HFFc6 (cell line): ENCODE measurements at regions not wholly inside any gene's neighbourhood (a gene's known extent, or its start where the extent isn't known, plus 50 kb on each side); places are given as distances from the start of the nearest gene placed in this dataset.

Experiments
- DNase-seq: peaks from one replicate; pipeline ENCODE4 v3.0.0-alpha.2; 2018
- H3K27ac Mint-ChIP-seq: 2 replicates; pipeline ENCODE4 v1.8.0; 2020; ENCODE audit warnings: mild to moderate bottlenecking, mixed read lengths
- H3K27me3 Mint-ChIP-seq: 2 replicates; pipeline ENCODE4 v1.8.0; 2021; ENCODE audit warnings: mild to moderate bottlenecking, moderate library complexity, mixed read lengths; ENCODE audit not compliant: insufficient read depth
- H3K36me3 Mint-ChIP-seq: 2 replicates; pipeline ENCODE4 v1.8.0; 2021; ENCODE audit warnings: low read depth, mixed read lengths
- H3K4me1 Mint-ChIP-seq: 2 replicates; pipeline ENCODE4 v1.8.0; 2020; ENCODE audit warnings: low read depth, mixed read lengths
- H3K4me3 Mint-ChIP-seq: 2 replicates; pipeline ENCODE4 v1.8.0; 2020; ENCODE audit warnings: mild to moderate bottlenecking, moderate library complexity, mixed read lengths
- H3K9me3 Mint-ChIP-seq: 2 replicates; pipeline ENCODE4 v1.8.0; 2020; ENCODE audit warnings: mild to moderate bottlenecking, mixed read lengths
- CTCF ChIP-seq: fragments of 200-600 bp; sonication (generic); IDR thresholded peaks from 2 replicates; pipeline ENCODE4 v1.5.0; 2021; ENCODE audit warnings: antibody characterized with exemption, mild to moderate bottlenecking

DNA sequence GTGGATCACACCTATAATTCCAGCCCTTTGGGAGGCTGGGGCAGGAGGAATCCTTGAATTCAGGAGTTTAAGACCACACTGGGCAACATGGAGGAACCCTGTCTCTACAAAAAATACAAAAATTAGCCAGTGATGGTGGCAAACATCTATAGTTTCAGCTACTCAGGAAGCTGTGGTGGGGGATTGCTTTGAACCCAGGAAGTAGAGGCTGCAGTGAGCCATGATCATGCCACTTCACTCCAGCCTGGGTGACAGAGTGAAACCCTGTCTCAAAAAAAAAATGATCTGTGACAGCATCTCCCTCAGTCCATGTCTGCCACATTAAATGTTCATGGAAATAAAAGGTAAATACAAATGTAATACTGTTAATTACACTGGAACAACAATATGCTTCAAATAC, 121.4 kb upstream of the COL5A2 start:
- Mint-ChIP-seq H3K36me3 (no peaks in the 10 kb centered on the region; the same call in 1 of the 2 replicates), H3K4me3 (no peak overlapping the region), H3K9me3 (no peaks in the 10 kb centered on the region), H3K27me3 (no peaks in the 10 kb centered on the region), H3K27ac (no peak overlapping the region), H3K4me1 (peaks cover 57% of the 10 kb centered on the region)
- no peak for DNase-seq
- TF ChIP-seq CTCF: no peak

DNA sequence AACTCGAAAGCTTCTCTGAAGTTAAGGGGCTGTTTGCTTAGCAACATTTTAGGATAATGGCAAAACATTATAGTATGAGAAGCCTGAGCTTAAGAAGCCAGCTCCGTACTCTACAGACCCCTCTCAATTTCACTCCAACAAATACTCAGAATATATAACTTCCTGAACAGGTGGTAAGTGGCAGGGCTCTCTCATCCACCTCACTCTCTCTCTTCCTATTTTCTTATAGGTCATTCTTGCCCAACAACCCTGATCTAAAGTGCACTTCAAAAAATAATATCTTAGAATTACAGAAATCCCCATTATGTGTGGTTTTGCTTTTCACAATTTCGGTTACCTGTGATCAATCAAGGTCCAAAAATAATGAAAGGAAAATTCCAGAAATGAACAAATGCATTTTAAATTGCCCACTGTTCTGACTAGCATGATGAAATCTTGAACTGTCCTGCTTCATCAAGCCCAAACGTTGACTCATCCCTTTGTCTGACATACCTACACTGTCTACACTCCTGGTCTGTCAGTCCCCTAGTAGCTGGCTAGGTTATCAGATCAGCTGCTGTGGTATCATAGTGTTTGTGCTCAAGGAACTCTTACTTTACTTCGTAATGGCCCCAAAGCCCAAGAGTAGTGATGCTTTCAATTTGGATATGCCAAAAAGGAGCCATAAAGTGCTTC, 122.8 kb upstream of the COL5A2 start:
- Mint-ChIP-seq H3K4me1 (peaks cover 55% of the 10 kb centered on the region), H3K9me3 (no peaks in the 10 kb centered on the region), H3K27ac (no peak overlapping the region), H3K36me3 (no peaks in the 10 kb centered on the region), H3K4me3 (no peak overlapping the region), H3K27me3 (no peaks in the 10 kb centered on the region)
- TF ChIP-seq CTCF: no peak
- no peak for DNase-seq

DNA sequence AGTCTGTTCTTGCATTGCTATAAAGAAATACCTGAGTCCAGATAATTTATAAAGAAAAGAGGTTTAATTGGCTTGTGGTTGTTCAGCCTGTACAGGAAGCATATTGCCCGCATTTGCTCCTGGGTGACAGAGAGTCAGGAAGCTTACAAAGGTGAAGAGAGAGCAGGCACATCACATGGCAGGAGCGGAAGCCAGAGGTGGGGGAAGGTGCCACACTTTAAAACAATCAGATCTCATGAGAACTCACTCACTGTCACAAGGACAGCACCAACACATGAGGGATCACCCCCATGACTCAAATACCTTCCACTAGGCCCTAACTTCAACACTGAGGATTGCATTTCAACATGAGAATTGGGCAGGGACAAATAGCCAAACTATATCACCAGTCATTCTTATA, 124.8 kb upstream of the COL5A2 start:
- no peak overlapping the region for H3K4me3 Mint-ChIP-seq

DNA sequence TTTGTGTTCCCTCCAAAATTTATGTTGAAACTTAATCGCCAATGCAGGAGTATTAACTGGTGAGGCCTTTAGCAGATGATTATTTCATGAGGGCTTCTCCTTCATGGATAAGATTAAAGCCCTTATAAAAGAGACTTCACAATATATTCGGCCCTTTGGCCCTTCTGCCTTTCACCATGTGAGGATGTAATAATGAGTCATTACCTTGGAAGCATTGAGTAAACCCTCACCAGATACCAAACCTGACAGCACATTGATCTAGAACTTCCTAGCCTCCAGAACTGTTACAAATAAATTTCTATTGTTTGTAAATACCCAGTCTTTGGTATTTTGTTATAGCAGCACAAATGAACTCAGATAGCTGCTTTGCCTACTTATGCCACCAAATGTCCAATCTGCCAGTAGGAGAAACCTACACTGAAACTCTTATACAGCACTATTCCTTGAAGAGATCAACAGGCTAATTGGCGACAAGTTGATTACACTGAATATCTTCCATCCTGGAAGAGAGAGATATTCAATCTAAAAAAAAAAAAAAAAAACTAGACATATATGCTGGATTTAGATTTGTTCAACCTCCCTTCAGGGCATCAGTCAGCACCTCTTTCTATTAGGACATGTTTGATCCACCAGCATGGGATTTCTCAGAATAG, 125.9 kb upstream of the COL5A2 start:
- Mint-ChIP-seq H3K9me3 (no peaks in the 10 kb centered on the region), H3K36me3 (no peaks in the 10 kb centered on the region), H3K4me1 (peaks cover 44% of the 10 kb centered on the region), H3K4me3 (no peak overlapping the region), H3K27ac (no peak overlapping the region), H3K27me3 (no peaks in the 10 kb centered on the region; the same call in 1 of the 2 replicates)
- DNase-seq: peak; percentile 39
- TF ChIP-seq CTCF: no peak

More for the DNA sequence above, 124.8 kb upstream of the COL5A2 start:
- no peaks in the 10 kb centered on the region for H3K36me3 Mint-ChIP-seq
- no peak for DNase-seq
- H3K27me3 Mint-ChIP-seq: no peaks in the 10 kb centered on the region; the same call in 1 of the 2 replicates
- no peak overlapping the region for H3K27ac Mint-ChIP-seq
- H3K4me1 Mint-ChIP-seq: peaks cover 40% of the 10 kb centered on the region
- H3K9me3 Mint-ChIP-seq: no peaks in the 10 kb centered on the region
- TF ChIP-seq CTCF: no peak

DNA sequence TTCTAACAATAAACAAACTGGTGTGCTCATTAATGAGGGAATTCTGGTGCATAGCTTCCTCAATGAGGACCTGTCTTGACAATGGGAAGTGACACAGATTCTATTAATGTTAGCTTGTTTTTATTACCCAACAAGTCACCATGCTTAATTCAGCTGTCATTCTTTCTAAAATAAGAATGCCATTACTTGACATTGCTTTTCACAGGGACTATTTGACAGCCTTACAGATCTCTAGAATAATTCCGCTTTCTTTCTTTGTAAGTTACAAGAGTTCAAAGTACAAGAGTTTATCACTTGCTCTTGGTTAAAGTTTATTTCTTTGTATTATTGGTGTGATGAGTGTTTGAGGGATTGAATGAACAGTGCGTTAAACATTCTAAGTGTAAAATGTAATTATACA, 127.0 kb upstream of the COL5A2 start:
- no peak for TF ChIP-seq CTCF
- Mint-ChIP-seq H3K36me3 (0 out of 2 replicates have a peak, but pooled peaks cover 2% of the 10 kb centered on the region), H3K4me3 (no peak overlapping the region), H3K27me3 (no peaks in the 10 kb centered on the region; the same call in 1 of the 2 replicates), H3K4me1 (peaks cover 44% of the 10 kb centered on the region), H3K27ac (no peak overlapping the region), H3K9me3 (no peaks in the 10 kb centered on the region)
- no peak for DNase-seq
